ENCODE measurements at regions not wholly inside any gene's neighbourhood (a gene's known extent, or its start where the extent isn't known, plus 50 kb on each side); places are given as distances from the start of the nearest gene placed in this dataset.

- Histone ChIP-seq H3K9me3 (ENCODE audit: control insufficient read depth, insufficient read depth, low read length) (no peaks in the 10 kb centered on the region), H3K4me1 (ENCODE audit: insufficient read depth, low read length) (no peaks in the 10 kb centered on the region), H3K9ac (ENCODE audit: low read depth, low read length) (no peak overlapping the region), H3K36me3 (ENCODE audit: insufficient read depth, low read length) (no peaks in the 10 kb centered on the region)
Observed at GRCh38 chr20:6482486-6482885, 285.0 kb upstream of the BMP2 start.

GRCh38 chr20:6480328-6481200 is 286.9 kb upstream of the BMP2 start:
- Histone ChIP-seq H3K36me3 (ENCODE audit: insufficient read depth, low read length) (no peaks in the 10 kb centered on the region), H3K9me3 (ENCODE audit: control insufficient read depth, insufficient read depth, low read length) (no peaks in the 10 kb centered on the region), H3K4me1 (ENCODE audit: insufficient read depth, low read length) (no peaks in the 10 kb centered on the region), H3K9ac (ENCODE audit: low read depth, low read length) (no peak overlapping the region)

GRCh38 chr20:6473197-6473596 is 294.3 kb upstream of the BMP2 start:
- no peaks in the 10 kb centered on the region for H3K36me3 ChIP-seq (ENCODE audit: insufficient read depth, low read length)
- H3K9ac ChIP-seq (ENCODE audit: low read depth, low read length) = no peak overlapping the region
- H3K9me3 ChIP-seq (ENCODE audit: control insufficient read depth, insufficient read depth, low read length) = no peaks in the 10 kb centered on the region
- no peaks in the 10 kb centered on the region for H3K4me1 ChIP-seq (ENCODE audit: insufficient read depth, low read length)

GRCh38 chr20:6471871-6472270 is 295.6 kb upstream of the BMP2 start:
- Histone ChIP-seq H3K9me3 (ENCODE audit: control insufficient read depth, insufficient read depth, low read length) (no peaks in the 10 kb centered on the region), H3K4me1 (ENCODE audit: insufficient read depth, low read length) (no peaks in the 10 kb centered on the region), H3K36me3 (ENCODE audit: insufficient read depth, low read length) (no peaks in the 10 kb centered on the region), H3K9ac (ENCODE audit: low read depth, low read length) (no peak overlapping the region)

GRCh38 chr20:6471110-6471647 is 296.3 kb upstream of the BMP2 start:
- no peaks in the 10 kb centered on the region for H3K4me1 ChIP-seq (ENCODE audit: insufficient read depth, low read length)
- no peak overlapping the region for H3K9ac ChIP-seq (ENCODE audit: low read depth, low read length)

GRCh38 chr20:6469695-6470094 is 297.8 kb upstream of the BMP2 start:
- Histone ChIP-seq H3K4me1 (ENCODE audit: insufficient read depth, low read length) (no peaks in the 10 kb centered on the region), H3K9me3 (ENCODE audit: control insufficient read depth, insufficient read depth, low read length) (no peaks in the 10 kb centered on the region), H3K9ac (ENCODE audit: low read depth, low read length) (no peak overlapping the region), H3K36me3 (ENCODE audit: insufficient read depth, low read length) (no peaks in the 10 kb centered on the region)

More at GRCh38 chr20:6471110-6471647, 296.3 kb upstream of the BMP2 start:
- Histone ChIP-seq H3K36me3 (ENCODE audit: insufficient read depth, low read length) (no peaks in the 10 kb centered on the region), H3K9me3 (ENCODE audit: control insufficient read depth, insufficient read depth, low read length) (no peaks in the 10 kb centered on the region)

GRCh38 chr20:6468423-6469116 is 298.9 kb upstream of the BMP2 start:
- Histone ChIP-seq H3K9me3 (ENCODE audit: control insufficient read depth, insufficient read depth, low read length) (no peaks in the 10 kb centered on the region), H3K4me1 (ENCODE audit: insufficient read depth, low read length) (no peaks in the 10 kb centered on the region), H3K36me3 (ENCODE audit: insufficient read depth, low read length) (no peaks in the 10 kb centered on the region), H3K9ac (ENCODE audit: low read depth, low read length) (no peak overlapping the region)

GRCh38 chr20:6467562-6467961 is 299.9 kb upstream of the BMP2 start:
- no peaks in the 10 kb centered on the region for H3K4me1 ChIP-seq (ENCODE audit: insufficient read depth, low read length)
- no peaks in the 10 kb centered on the region for H3K36me3 ChIP-seq (ENCODE audit: insufficient read depth, low read length)
- no peak overlapping the region for H3K9ac ChIP-seq (ENCODE audit: low read depth, low read length)
- no peaks in the 10 kb centered on the region for H3K9me3 ChIP-seq (ENCODE audit: control insufficient read depth, insufficient read depth, low read length)

GRCh38 chr20:6466075-6466810 is 301.2 kb upstream of the BMP2 start:
- Histone ChIP-seq H3K9me3 (ENCODE audit: control insufficient read depth, insufficient read depth, low read length) (no peaks in the 10 kb centered on the region), H3K9ac (ENCODE audit: low read depth, low read length) (no peak overlapping the region), H3K36me3 (ENCODE audit: insufficient read depth, low read length) (no peaks in the 10 kb centered on the region), H3K4me1 (ENCODE audit: insufficient read depth, low read length) (no peaks in the 10 kb centered on the region)

GRCh38 chr20:6450841-6451240 is 316.6 kb upstream of the BMP2 start:
- Histone ChIP-seq H3K36me3 (ENCODE audit: insufficient read depth, low read length) (no peaks in the 10 kb centered on the region), H3K4me1 (ENCODE audit: insufficient read depth, low read length) (no peaks in the 10 kb centered on the region), H3K9ac (ENCODE audit: low read depth, low read length) (no peak overlapping the region), H3K9me3 (ENCODE audit: control insufficient read depth, insufficient read depth, low read length) (no peaks in the 10 kb centered on the region)

GRCh38 chr20:6440443-6440799 is 317.6 kb upstream of the FERMT1 start:
- Histone ChIP-seq H3K36me3 (ENCODE audit: insufficient read depth, low read length) (no peaks in the 10 kb centered on the region), H3K9ac (ENCODE audit: low read depth, low read length) (no peak overlapping the region), H3K9me3 (ENCODE audit: control insufficient read depth, insufficient read depth, low read length) (no peaks in the 10 kb centered on the region), H3K4me1 (ENCODE audit: insufficient read depth, low read length) (no peaks in the 10 kb centered on the region)

- H3K36me3 ChIP-seq (ENCODE audit: insufficient read depth, low read length) = no peaks in the 10 kb centered on the region
Observed at GRCh38 chr20:6439737-6440442, 317.1 kb upstream of the FERMT1 start.

GRCh38 chr20:6434131-6434530 is 311.3 kb upstream of the FERMT1 start:
- no peak overlapping the region for H3K9ac ChIP-seq (ENCODE audit: low read depth, low read length)
- H3K36me3 ChIP-seq (ENCODE audit: insufficient read depth, low read length) = no peaks in the 10 kb centered on the region
- H3K4me1 ChIP-seq (ENCODE audit: insufficient read depth, low read length) = no peaks in the 10 kb centered on the region
- peaks cover 4% of the 10 kb centered on the region; the same call in 1 of the 2 replicates for H3K9me3 ChIP-seq (ENCODE audit: control insufficient read depth, insufficient read depth, low read length)

More at GRCh38 chr20:6439737-6440442, 317.1 kb upstream of the FERMT1 start:
- H3K9ac ChIP-seq (ENCODE audit: low read depth, low read length) = no peak overlapping the region
- no peaks in the 10 kb centered on the region for H3K9me3 ChIP-seq (ENCODE audit: control insufficient read depth, insufficient read depth, low read length)
- no peaks in the 10 kb centered on the region for H3K4me1 ChIP-seq (ENCODE audit: insufficient read depth, low read length)

GRCh38 chr20:6430381-6430780 is 307.6 kb upstream of the FERMT1 start:
- Histone ChIP-seq H3K9me3 (ENCODE audit: control insufficient read depth, insufficient read depth, low read length) (peaks cover 4% of the 10 kb centered on the region; the same call in 1 of the 2 replicates), H3K4me1 (ENCODE audit: insufficient read depth, low read length) (no peaks in the 10 kb centered on the region), H3K36me3 (ENCODE audit: insufficient read depth, low read length) (no peaks in the 10 kb centered on the region), H3K9ac (ENCODE audit: low read depth, low read length) (no peak overlapping the region)

All from ES-I3 (cell line).